Stomach smooth muscle (tissue), 2 donors: ENCODE measurements at regions not wholly inside any gene's neighbourhood (a gene's known extent, or its start where the extent isn't known, plus 50 kb on each side); places are given as distances from the start of the nearest gene placed in this dataset.
"Not testable (repeated sequence)": the region's sequence is repeated elsewhere in the genome, so short reads cannot be mapped to it uniquely, and the experiment has no call there.

ENCODE experiments used
- H3K27ac ChIP-seq: one replicate; pipeline ENCODE4 v1.7.0; 2013; ENCODE audit warnings: mild to moderate bottlenecking, low read length, inconsistent platforms
- H3K27me3 ChIP-seq, 2 donors: one replicate each; pipeline ENCODE4 v1.7.0; 2013; ENCODE audit warnings: low read length in 2 of 2; ENCODE audit not compliant: insufficient read depth in 2 of 2, control insufficient read depth in 1 of 2
- H3K36me3 ChIP-seq, 2 donors: one replicate each; pipeline ENCODE4 v1.7.0; 2013; ENCODE audit warnings: low read length in 2 of 2; ENCODE audit not compliant: control insufficient read depth in 2 of 2, insufficient read depth in 2 of 2
- H3K4me1 ChIP-seq: one replicate; pipeline ENCODE4 v1.7.0; 2013; ENCODE audit warnings: low read length; ENCODE audit not compliant: control insufficient read depth, insufficient read depth
- H3K4me3 ChIP-seq, 2 donors: one replicate each; pipeline ENCODE4 v1.7.0; 2013; ENCODE audit warnings: low read length in 2 of 2
- H3K9ac ChIP-seq, 2 donors: one replicate each; pipeline ENCODE4 v1.7.0; 2013; ENCODE audit warnings: low read length in 2 of 2, mild to moderate bottlenecking in 1 of 2
- H3K9me3 ChIP-seq, 2 donors: one replicate each; pipeline ENCODE4 v1.7.0; 2013; ENCODE audit warnings: low read length in 2 of 2; ENCODE audit not compliant: control insufficient read depth in 2 of 2
- donor health status: healthy.
- donor health status: Pancreatic carcinoma.

DNA sequence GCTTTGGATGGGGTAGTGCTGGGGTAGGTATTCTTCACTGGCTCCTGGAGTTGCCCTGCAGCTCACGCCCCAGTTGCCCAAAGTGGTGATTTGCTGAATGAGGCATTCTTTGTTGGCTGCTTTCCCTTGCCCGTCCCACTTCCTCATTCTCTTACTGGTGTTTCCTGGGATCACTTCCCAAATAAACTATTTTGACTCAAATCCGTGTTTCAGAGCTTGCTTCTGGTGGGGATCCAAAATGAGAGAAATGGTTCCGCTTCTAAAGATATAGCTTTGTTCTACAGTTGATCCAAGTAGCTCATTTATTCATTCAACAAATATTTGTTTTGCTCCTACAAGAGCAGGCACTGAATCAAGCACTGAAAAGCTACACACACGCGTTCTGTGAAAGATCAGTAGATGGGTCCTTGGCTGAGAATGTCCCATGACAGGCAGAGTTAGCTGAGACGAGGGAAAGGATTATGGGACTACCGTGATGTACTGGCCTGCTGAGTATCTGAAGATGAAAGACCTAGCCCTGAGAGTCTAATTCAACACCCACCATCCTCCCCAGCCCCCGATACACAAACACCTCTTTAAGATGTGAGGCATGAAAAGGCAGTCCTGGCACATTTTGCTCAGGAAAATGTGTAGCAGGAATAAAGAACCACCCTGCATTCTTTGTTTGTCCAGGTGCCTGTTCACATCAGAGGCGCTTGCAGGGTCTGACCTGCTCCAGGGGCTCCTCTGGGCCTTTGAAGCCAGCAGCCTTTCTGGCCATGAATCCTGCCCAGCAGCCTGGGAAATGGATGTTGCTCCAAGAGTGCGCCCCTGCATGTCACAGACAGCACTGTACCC, 143.1 kb upstream of the RANBP3L start:
- H3K4me1 ChIP-seq = peaks cover 2% of the 10 kb centered on the region
- no peak overlapping the region for H3K27ac ChIP-seq
- no peaks in the 10 kb centered on the region for H3K27me3 ChIP-seq
- H3K36me3 ChIP-seq = no peaks in the 10 kb centered on the region
- H3K4me3 ChIP-seq = no peak overlapping the region
- H3K9me3 ChIP-seq = no peaks in the 10 kb centered on the region
- no peak overlapping the region for H3K9ac ChIP-seq

DNA sequence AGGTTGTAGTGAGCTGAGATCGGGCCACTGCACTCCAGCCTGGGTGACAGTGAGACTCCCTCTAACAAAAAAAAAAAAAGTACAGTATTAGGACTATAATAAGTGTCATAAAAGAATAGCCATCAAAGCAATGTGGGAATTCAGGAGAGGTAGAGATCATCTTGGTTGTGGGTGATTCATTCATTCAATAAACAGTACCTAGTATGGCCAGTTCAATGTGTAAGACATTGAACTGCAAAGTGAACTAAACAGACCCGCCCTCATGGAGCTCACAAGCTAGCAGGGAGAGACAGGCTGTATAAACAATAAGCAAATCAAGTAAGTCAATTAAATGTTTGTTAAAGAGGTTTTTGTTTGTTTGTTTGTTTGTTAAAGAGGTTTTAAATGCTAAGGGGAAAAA, 146.1 kb upstream of the RANBP3L start:
- Histone ChIP-seq H3K4me1 (peaks cover 2% of the 10 kb centered on the region), H3K4me3 (no peak overlapping the region), H3K27ac (no peak overlapping the region), H3K36me3 (no peaks in the 10 kb centered on the region), H3K9me3 (no peaks in the 10 kb centered on the region), H3K27me3 (no peaks in the 10 kb centered on the region), H3K9ac (no peak overlapping the region)

DNA sequence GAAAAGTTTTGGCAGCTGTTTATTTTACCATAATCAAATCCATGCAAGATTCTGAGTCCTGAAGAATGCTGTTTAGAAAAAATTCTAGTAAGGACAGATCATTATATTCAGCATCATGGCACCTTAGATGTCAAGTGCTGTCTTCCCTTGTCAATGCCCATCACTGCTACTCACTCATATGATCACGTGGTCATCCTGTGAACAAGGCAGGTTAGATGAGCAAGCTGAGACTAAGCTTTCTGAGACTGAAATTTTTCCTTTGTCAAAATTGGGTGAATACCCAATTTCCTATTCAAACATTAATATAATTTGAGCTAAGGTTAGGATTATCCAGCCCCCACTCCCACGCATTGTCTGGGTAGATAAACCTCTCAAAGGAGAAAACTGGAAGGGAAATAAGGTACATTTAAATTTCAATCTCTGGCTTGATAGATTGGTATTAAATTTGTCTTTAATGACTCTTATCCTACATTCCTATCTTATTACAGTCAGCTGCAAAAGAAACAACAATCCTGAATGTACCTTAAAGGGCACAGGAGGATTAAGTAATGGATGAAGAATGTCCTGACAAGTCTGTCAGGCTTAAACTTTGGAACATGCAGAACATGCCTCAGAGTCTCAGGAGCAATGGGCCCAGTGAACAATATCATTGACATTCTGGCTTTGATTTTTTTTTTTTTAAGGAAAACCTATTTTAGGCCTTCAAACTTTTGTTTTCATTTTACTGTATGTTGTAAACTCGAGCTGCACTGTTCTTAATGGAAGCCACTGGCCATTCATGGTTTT, 148.7 kb upstream of the RANBP3L start:
- Histone ChIP-seq H3K4me3 (no peak overlapping the region), H3K9me3 (no peaks in the 10 kb centered on the region)

DNA sequence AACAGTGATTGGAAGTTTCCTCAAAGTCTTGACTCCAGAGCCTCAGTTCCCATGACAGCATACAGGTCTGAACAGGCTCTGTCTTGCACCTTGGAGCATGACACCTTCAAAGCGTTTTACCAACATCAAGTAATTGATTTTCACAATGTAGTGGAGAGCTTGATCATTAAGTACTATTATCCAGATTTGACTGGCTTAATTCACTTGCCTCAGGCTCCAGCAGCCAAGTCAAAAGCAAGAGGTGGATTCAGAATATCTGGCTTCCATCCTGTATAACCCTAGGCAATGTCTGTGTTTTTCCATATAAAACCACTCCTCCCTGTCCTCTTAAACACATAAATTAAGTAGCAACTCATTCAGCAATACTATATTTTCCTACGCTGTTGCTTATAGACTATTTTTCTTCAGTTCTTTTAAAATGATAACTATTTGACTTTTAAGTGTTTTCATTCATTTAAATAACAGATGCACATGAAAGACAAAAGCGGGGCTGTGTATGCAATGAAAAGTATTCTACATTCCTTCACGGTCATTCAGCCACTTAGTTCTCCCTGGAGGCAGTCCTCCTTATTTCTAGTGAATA, 150.8 kb upstream of the RANBP3L start:
- no peak overlapping the region for H3K9ac ChIP-seq
- H3K9me3 ChIP-seq = no peaks in the 10 kb centered on the region
- H3K36me3 ChIP-seq = no peaks in the 10 kb centered on the region
- H3K27ac ChIP-seq = no peak overlapping the region
- H3K27me3 ChIP-seq = no peaks in the 10 kb centered on the region
- H3K4me1 ChIP-seq = no peaks in the 10 kb centered on the region
- H3K4me3 ChIP-seq = no peak overlapping the region

More for the DNA sequence above, 148.7 kb upstream of the RANBP3L start:
- no peak overlapping the region for H3K9ac ChIP-seq
- no peak overlapping the region for H3K27ac ChIP-seq
- no peaks in the 10 kb centered on the region for H3K4me1 ChIP-seq
- no peaks in the 10 kb centered on the region for H3K36me3 ChIP-seq
- no peaks in the 10 kb centered on the region for H3K27me3 ChIP-seq

DNA sequence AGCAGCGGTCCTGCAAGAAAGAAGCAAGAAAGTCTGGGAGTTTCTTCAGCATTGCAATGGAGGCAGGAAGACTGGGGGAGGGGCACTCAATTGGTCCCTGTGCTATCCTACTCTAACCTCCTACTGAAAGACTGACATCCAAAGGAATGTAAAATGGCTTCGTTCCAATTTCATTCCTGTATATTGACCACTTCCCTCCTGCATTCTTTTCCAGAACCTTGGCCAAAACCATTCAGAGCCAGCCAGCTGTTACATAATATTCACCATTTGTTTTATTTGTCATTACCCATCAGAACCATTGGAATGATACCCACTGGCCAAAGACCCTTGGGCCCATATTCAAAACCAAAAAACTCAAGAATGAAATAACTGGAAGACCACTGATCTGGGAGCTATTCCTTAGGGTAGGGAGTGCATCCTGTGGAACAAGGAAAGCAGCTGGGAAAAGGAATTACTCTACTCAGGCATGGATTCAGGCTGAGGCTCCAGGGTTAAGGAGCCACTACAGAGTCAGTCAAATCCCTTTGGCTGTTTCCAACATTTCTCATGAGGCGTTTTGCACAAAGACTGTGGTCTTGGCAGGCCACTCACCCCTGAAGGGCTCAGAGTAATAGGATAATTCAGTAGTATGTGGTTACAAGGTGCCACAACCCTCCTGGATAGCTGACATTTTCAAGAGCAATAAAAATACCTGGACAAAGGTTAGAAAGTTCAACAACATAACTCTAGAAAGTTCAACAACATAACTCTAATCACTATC, 148.7 kb upstream of the SLC1A3 start:
- Histone ChIP-seq H3K27me3 (no peaks in the 10 kb centered on the region), H3K9ac (no peak overlapping the region), H3K4me3 (no peak overlapping the region), H3K27ac (no peak overlapping the region), H3K9me3 (no peaks in the 10 kb centered on the region), H3K36me3 (no peaks in the 10 kb centered on the region), H3K4me1 (peaks cover 2% of the 10 kb centered on the region)

DNA sequence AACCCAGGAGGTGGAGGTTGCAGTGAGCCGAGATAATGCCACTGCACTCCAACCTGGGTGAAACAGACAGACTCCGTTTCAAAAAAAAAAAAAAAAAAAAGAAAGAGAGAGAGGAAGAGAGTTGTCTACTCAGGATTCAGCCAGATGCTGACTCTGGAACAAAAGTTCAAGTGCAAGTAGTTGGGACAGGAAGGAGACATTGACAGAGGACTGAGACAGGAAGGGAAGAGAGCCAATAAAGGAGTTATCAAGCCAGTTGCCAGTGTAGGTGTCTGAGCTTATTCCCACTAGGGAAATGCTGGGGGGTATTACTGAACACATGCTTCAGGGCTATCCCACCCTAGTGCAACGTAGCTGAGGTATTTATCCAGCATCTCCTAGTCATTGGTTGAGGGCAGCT, 147.7 kb upstream of the SLC1A3 start:
- Histone ChIP-seq H3K27ac (no peak overlapping the region), H3K4me3 (no peak overlapping the region), H3K4me1 (peaks cover 2% of the 10 kb centered on the region), H3K36me3 (no peaks in the 10 kb centered on the region), H3K27me3 (no peaks in the 10 kb centered on the region), H3K9ac (no peak overlapping the region), H3K9me3 (no peaks in the 10 kb centered on the region)

DNA sequence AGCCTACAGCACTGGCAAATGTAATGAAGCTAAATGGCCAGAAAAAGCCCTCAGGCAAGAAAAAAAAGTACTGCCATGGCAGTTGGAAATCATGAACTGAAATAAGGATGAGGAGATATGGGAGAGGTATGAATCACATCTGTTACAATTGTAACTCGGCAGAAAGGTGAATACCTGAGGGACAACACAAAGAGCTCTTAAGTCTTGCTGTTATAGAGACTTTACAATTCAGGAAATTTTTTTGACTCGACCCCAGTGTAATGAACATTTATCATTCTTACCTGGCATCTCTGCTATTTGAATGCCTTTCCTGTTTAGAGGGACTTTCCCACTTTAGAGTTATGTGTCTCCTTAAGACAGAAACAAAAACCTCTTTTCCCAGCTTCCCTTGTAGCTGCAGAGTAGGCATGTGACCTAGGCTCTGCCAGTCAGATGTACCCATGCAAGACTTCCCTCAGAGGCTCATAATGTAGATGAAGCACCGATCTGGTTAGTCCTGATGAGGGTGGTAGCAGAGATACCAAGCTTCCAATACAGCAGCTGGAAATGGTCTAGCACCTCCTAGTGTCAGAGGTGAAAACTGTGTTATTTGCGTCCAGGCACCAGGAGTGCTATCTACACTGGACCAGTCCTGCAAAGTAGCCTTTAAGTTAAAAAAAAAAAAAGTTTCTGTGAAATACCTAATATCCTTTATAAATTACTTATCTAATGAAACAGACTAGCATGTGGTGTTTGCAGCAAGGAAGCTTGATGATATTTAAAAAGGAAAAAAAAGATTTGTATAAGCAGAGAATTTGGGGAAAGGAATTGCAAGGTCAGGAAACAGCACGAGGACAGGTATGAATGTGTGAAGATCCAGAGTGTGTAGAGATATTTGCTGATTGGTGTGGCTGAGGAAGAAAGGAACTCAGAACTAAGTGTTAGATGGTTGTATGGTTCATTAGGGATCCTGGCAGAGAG, 146.9 kb upstream of the SLC1A3 start:
- H3K4me3 ChIP-seq = no peak overlapping the region
- peaks cover 2% of the 10 kb centered on the region for H3K4me1 ChIP-seq
- no peaks in the 10 kb centered on the region for H3K27me3 ChIP-seq
- H3K36me3 ChIP-seq = no peaks in the 10 kb centered on the region
- H3K9me3 ChIP-seq = no peaks in the 10 kb centered on the region
- H3K27ac ChIP-seq = no peak overlapping the region
- H3K9ac ChIP-seq = no peak overlapping the region

DNA sequence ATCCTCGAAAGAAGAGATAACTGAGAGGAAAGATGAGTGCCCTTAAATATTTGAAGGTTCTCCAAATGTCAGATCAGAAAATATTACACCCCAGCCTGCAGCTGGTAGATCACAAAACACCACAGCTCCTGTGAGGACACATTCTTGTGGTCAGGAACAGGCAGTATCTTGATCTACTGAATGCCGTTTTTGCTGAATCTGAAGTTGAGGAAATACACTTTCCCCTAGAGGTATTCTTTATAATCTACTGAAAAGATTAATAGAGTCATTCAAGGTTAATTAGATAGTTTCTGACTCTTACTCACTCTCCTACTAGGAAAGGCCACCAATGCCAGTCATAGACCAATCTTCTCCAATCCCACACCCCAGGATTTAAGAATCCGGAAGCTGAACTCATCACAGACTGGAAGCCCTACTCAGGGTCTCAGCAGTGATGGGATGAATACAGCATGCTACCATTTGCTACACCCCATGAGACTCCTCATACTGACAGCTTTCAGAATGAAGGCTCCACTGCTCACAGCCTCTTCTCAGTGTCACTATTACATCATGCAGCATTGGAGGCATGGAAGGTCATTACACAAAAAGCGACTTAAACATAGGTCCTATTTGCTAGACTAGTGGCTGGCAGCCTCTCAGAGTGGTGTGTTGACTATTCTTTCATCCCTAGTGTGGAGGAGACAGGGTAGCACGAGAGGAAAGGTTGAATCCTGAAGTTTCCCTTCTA, 143.9 kb upstream of the SLC1A3 start:
- H3K27me3 ChIP-seq = no peaks in the 10 kb centered on the region
- H3K27ac ChIP-seq = no peak overlapping the region
- no peak overlapping the region for H3K9ac ChIP-seq
- H3K9me3 ChIP-seq = no peaks in the 10 kb centered on the region
- peaks cover 2% of the 10 kb centered on the region for H3K4me1 ChIP-seq
- no peaks in the 10 kb centered on the region for H3K36me3 ChIP-seq
- H3K4me3 ChIP-seq = no peak overlapping the region

DNA sequence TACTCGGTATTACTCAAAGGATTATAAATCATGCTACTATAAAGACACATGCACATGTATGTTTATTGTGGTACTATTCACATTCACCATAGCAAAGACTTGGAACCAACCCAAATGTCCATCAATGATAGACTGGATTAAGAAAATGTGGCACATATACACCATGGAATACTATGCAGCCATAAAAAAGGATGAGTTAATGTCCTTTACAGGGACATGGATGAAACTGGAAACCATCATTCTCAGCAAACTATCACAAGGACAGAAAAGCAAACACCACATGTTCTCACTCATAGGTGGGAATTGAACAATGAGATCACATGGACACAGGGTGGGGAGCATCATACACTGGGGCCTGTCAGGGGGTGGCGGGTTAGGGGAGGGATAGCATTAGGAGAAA, 130.5 kb upstream of the SLC1A3 start:
- H3K4me1 ChIP-seq, H3K36me3 ChIP-seq, H3K4me3 ChIP-seq, H3K27ac ChIP-seq, H3K27me3 ChIP-seq, H3K9me3 ChIP-seq, H3K9ac ChIP-seq: not testable (repeated sequence)
